NOMO-1 (cell line): ENCODE measurements at regions not wholly inside any gene's neighbourhood (a gene's known extent, or its start where the extent isn't known, plus 50 kb on each side); places are given as distances from the start of the nearest gene placed in this dataset.
"Not testable (repeated sequence)": the region's sequence is repeated elsewhere in the genome, so short reads cannot be mapped to it uniquely, and the experiment has no call there.

Experiments
- DNase-seq, 2 experiments: peaks; one replicate each; lab custom pipeline; 2025; ENCODE audit not compliant: unreplicated experiment in 2 of 2; lab: John Stamatoyannopoulos, UW

GRCh38 chr13:91233291-91233690 lies 114.2 kb upstream of the MIR17HG start:
- no peak for DNase-seq

- DNase-seq, result no peak
Observed at GRCh38 chr13:91236182-91236581, 111.3 kb upstream of the MIR17HG start.

DNA sequence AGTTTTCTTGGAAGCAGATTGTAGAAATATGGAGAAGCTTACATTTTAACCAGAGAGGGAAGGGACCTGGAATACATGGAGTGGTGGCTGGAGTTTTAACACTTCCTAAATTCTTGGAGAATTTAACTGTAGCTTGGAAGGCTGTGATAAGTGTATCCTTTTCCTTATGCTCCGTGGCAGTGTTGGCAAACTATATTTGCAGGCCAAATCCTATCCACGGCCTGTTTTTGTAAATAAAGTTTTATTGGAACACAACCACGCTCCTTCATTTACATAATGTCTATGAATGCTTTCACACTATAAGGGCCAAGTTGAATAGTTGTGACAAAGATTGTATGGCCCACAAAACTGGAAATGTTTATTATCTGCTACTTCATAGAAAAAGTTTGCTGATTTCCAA lies 110.6 kb upstream of the MIR17HG start:
- DNase-seq, result no peak

DNA sequence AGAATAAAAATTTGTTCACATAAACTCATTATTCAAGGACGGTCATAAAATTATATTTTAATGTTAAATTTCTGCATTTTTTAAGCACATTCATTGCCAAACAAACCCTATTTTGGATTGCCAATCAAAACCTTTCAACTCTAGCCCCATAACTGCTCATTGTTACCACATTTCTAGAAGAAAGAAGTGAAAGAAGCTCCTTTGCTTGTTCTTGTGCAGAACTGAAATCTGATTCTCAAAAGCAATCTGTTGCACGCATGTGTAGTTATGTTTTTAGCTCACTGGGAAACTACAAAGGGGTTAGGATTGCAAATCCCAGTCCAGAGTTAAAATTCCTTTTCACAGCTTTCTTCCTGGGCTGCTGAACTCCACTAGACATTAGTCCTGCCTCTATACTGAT lies 109.5 kb upstream of the MIR17HG start:
- DNase-seq, result peak in 1 of 2 experiments; percentile 69

- no peak for DNase-seq
Observed at GRCh38 chr13:91240341-91240740, 107.1 kb upstream of the MIR17HG start.

- no peak for DNase-seq
Observed at GRCh38 chr13:91241221-91241933, 106.1 kb upstream of the MIR17HG start.

DNA sequence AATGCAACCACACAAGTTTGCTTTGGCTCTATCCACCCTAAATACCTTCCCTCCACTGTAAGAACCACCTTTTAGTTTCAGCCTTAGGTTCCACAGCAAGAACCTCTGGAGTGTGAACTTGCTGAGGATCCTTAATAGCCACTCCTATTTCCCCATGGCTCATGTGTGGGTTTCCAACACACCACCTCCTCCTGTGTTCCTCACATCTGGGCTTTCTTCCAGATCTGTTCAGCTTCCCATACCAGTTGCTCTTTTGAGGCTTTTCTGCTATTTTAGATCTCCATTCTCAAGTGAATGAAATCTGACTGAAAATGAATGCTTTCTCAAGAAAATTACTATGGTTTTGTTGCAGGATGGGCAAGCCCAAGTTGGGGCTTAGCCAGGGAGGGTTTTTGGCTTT lies 104.8 kb upstream of the MIR17HG start:
- DNase-seq, result no peak

- no peak for DNase-seq
Observed at GRCh38 chr13:91245288-91245687, 102.2 kb upstream of the MIR17HG start.

DNA sequence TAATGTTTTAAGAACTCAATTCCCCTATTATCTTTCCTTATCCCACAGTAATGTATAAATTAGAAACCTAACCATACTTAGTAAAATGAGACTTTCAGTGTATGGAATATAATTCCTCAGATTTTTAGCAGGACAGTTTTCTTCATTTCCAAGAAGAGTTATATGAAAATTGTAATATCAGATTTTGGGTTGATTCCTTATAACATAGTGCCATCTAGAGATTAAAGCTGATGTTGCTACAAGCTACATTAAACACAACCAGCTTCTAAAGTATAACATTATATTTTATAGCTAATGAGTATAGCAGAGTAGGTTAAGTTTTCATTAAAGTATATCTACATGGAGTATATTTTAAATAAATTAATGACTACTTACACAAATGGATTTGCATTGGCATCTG lies 99.7 kb upstream of the MIR17HG start:
- DNase-seq, result peak in 1 of 2 experiments; percentile 72

DNA sequence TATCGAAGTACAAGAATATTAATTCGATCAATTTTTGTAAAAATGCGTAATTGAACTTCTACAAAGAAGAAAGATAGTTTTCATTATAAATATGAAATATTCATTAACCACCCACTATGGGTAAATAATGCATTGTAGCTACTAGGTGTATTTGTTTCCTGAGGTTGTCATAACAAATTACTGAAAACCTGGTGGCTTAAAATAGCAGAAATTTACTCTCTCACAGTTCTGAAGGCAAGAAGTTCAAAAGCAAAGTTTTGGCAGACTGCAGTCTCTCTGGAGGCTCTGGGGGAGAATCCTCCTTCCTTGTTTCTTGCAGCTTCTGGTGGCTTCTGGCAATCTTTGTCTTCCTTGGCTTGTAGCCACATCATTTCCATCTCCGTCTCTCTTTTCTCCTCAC lies 99.2 kb upstream of the MIR17HG start:
- no peak for DNase-seq

GRCh38 chr13:91249370-91249769 lies 98.1 kb upstream of the MIR17HG start:
- DNase-seq, result no peak

DNA sequence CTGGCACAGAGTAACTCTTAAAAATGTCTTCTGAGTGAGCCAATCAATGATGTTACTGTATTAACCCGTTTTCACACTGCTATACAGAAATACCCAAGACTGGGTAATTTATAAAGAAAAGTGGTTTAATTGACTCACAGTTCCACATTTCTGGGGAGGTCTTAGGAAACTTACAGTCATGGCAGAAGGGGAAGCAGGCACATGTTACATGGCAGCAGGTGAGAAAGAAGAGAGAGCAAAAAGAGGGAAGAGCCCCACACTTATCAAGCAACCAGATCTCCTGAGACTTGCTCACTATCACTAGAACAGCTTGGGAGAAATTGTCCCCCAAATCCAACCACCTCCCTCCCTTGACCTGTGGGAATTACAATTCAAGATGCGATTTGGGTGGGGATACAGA lies 97.6 kb upstream of the MIR17HG start:
- DNase-seq, result peak; percentile 51 to 77

DNA sequence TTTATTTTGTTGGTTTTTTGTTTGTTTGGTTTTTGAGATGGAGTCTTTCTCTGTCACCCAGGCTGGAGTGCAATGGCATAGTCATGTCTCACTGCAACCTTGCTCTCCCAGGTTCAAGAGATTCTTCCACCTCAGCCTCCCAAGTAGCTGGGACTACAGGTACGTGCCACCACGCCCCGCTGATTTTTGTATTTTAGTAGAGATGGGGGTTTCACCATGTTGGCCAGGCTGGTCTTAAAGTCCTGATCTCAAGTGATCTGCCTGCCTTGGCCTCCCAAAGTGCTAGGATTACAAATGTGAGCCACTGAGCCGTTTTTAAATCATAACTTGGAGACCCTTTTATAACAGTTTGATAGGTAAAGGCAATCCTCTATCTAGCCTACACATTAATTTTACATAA lies 95.9 kb upstream of the MIR17HG start:
- DNase-seq, result not testable (repeated sequence)

GRCh38 chr13:91264484-91264883 lies 83.0 kb upstream of the MIR17HG start:
- DNase-seq, result no peak

- DNase-seq, result no peak
Observed at GRCh38 chr13:91269237-91269636, 78.2 kb upstream of the MIR17HG start.

- no peak for DNase-seq
Observed at GRCh38 chr13:91270031-91270430, 77.5 kb upstream of the MIR17HG start.

- DNase-seq, result no peak
Observed at GRCh38 chr13:91272235-91272777, 75.2 kb upstream of the MIR17HG start.

DNA sequence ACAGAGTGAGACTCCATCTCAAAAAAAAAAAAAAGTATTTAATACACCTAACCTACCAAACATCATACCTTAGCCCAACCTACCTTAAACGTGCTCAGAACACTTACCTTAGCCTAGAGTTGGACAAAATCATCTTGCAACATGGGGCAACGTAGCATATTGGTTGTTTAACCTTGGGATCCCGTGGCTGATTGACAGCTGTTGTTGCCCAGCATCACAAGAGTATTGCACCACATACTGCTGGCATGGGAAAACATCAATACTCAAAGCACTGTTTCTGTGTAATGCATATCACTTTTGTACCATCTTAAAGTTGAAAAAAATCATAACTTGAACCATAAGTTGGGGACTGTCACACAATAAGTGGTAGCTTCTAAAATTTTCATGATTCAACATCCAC lies 73.8 kb upstream of the MIR17HG start:
- no peak for DNase-seq

GRCh38 chr13:91277013-91277676 lies 70.3 kb upstream of the MIR17HG start:
- DNase-seq, result no peak

DNA sequence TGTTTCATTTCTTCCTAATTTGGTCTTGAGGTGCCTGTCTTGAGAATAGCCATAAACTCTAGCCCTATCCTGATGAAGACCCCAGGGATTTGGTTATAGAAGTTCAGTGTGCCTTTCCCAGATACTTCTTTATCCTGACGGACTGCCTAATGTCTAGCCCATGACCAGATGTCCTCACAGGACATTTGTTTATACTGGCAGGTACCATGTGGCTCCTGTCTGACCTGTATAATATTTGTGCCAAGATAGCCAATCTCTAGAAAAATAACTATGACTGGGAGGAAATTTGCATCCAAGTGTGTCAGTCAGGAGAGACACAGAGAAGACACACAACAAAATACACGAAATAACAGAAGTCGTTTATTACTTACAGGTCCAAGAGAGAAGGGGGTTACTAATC lies 69.2 kb upstream of the MIR17HG start:
- DNase-seq, result no peak

- peak; percentile 76 to 96 for DNase-seq
Observed at GRCh38 chr13:91278888-91279287, 68.6 kb upstream of the MIR17HG start.

DNA sequence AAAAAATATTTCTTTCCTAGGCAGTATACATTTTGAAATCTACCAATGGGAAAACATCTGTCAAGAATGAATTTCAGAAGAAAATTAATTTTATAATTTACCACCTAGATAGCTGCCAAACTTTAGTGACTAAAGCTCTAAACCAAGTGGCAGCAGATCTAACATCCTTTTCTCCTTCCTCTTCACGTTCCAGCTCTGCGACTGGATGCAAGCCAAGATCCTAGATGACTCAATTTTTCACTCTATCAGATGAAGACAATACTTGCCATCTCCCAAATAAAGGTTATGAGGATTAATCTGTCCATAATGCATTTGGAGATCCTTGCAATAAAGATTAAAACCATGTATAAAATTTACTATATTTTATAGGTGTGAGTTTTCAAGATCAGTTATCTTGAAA lies 66.7 kb upstream of the MIR17HG start:
- DNase-seq, result no peak
